H7 (cell line): ENCODE measurements at regions not wholly inside any gene's neighbourhood (a gene's known extent, or its start where the extent isn't known, plus 50 kb on each side); places are given as distances from the start of the nearest gene placed in this dataset.

Experiments
- DNase-seq: peaks from one replicate; pipeline ENCODE4 v3.0.0; 2012
- H3K27me3 ChIP-seq: 2 replicates; pipeline ENCODE4 v1.6.0; 2011; ENCODE audit warnings: mild to moderate bottlenecking, low read length; ENCODE audit not compliant: control insufficient read depth, insufficient read depth
- H3K36me3 ChIP-seq: replicated peaks from 2 replicates; pipeline ENCODE4 v1.5.1; 2011; ENCODE audit warnings: low read length; ENCODE audit not compliant: control insufficient read depth, insufficient read depth
- H3K4me3 ChIP-seq: 2 replicates; pipeline ENCODE4 v1.5.1; 2011; ENCODE audit warnings: low read depth, mild to moderate bottlenecking, control low read depth, low read length, moderate library complexity; ENCODE audit not compliant: insufficient read depth

DNA sequence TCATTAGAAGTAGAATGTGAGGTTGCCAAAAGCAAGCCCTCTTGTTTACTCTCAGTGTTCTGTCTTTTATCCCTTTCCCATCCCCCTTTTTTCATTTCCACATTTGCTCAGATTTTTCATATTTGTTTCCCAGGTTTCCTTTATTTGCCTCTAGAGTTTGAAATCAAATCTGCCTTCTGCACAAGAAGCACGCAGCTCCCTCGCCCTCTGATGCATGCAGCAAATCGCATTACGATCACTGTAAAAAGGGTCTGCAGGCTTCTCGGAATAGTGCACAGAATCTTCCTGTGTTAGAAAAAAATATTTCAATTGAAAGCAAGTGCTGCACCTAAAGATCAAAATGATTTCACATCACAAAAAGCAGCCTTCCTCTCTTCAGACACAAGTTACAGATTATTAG lies 129.0 kb downstream of the GPAM start:
- Histone ChIP-seq H3K36me3 (no peaks in the 10 kb centered on the region), H3K4me3 (no peak overlapping the region), H3K27me3 (no peaks in the 10 kb centered on the region)
- no peak for DNase-seq

DNA sequence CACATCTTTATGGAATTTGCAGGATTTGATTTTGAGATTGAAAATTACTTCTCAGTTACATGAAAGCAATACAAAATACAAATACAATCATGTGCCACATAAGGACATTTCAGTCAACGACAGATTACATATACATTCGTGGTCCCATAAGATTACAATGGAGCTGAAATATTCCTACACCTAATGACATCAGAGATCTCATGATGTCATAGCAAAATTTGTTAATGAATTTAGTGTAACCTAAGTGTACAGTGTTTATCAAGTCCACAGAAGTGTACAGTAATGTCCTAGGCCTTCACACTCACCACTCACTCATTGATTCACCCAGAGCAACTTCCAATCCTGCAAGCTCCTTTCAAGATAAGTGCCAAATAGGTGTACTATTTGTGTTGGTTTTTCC lies 126.5 kb downstream of the GPAM start:
- H3K4me3 ChIP-seq: no peak overlapping the region
- H3K36me3 ChIP-seq: no peaks in the 10 kb centered on the region
- H3K27me3 ChIP-seq: no peaks in the 10 kb centered on the region
- no peak for DNase-seq

DNA sequence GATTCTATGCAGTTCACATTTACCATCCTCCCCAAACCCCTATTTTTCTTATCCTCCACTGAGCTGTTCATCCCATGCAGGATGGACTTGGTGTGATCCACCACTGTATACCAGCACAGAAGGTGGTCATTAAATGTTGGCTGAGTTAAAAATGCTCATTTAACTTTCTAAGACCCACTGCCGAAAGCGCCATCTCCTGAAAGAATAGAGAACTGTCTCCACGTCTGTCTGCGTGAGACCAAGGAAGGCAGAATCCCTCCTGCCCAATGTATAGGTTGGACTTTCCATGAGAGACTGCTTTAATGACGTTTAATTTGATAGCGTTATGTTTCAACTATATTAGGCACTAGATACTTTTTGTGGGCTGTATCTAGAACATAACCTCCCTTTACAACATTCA lies 124.3 kb downstream of the GPAM start:
- Histone ChIP-seq H3K4me3 (no peak overlapping the region), H3K36me3 (no peaks in the 10 kb centered on the region), H3K27me3 (no peaks in the 10 kb centered on the region)
- DNase-seq: peak; percentile 52

GRCh38 chr10:112071596-112072133 lies 111.9 kb downstream of the GPAM start:
- Histone ChIP-seq H3K4me3 (no peak overlapping the region), H3K27me3 (no peaks in the 10 kb centered on the region)
- no peak for DNase-seq

GRCh38 chr10:112078003-112078402 lies 105.6 kb downstream of the GPAM start:
- DNase-seq: no peak
- Histone ChIP-seq H3K4me3 (no peak overlapping the region), H3K36me3 (no peaks in the 10 kb centered on the region), H3K27me3 (no peaks in the 10 kb centered on the region)

More at GRCh38 chr10:112071596-112072133, 111.9 kb downstream of the GPAM start:
- H3K36me3 ChIP-seq: no peaks in the 10 kb centered on the region

DNA sequence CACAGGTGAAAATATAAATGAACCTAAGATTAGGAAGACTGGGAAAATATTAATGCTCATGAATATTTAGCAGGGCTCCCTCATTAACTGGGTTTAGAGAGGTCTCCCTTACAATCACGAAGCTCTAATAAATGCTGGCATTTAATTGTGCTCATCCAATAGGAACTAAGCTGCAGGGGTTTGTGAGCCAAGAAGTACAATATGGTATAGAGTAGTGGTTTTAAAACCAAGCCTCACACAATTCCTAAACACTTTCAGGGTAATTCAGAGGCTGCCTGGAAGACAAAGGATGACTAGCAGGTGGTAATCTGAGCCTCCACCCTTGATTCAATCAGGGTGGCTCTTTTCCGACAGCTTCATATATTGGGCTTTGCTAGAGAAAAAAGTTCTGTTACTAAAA lies 103.3 kb downstream of the GPAM start:
- H3K4me3 ChIP-seq: no peak overlapping the region
- no peaks in the 10 kb centered on the region for H3K36me3 ChIP-seq
- no peaks in the 10 kb centered on the region for H3K27me3 ChIP-seq
- no peak for DNase-seq

DNA sequence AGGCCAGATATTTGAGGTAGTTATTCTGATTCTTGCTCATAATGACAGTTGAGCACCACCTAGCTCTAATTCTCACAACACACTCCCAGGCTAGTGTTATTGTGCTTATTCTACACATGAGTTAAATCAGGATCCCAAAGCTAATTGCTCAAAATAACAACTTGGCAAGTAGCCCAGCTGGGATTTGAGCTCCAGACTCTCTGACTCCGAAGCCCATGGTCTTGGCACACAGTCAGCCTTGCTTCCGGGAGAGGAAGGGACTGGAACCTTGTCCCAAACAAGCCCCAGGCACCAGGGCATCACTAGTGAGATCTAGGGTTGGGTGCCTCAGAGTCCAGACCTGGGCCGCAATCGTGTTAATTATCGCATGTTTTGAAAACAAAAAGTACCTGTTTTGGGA lies 101.4 kb downstream of the GPAM start:
- no peaks in the 10 kb centered on the region for H3K36me3 ChIP-seq
- no peak for DNase-seq
- no peaks in the 10 kb centered on the region for H3K27me3 ChIP-seq
- H3K4me3 ChIP-seq: no peak overlapping the region

DNA sequence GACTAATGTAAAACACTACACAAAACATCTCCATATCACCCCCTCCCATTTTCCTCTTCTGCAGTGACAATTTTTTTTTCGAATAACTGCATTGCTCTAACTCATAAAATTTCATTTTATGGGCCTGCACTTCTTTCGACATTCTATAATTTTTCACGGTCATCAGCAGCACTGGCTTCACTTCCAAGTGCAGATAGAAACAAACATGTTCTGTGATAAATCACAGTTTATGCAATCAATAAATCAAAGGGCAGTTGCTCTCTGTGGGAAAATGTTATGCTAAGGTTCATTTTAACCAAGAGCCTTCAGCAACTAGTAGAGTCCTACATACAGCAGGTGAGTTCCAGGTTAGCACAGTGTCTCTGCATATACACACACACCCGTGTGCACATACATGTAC lies 100.1 kb downstream of the GPAM start:
- H3K27me3 ChIP-seq: no peaks in the 10 kb centered on the region
- no peak for DNase-seq
- H3K36me3 ChIP-seq: no peaks in the 10 kb centered on the region
- H3K4me3 ChIP-seq: no peak overlapping the region

- DNase-seq: no peak
- no peak overlapping the region for H3K4me3 ChIP-seq
- H3K27me3 ChIP-seq: no peaks in the 10 kb centered on the region
- H3K36me3 ChIP-seq: no peaks in the 10 kb centered on the region
Observed at GRCh38 chr10:112087953-112088456, 95.6 kb downstream of the GPAM start.

DNA sequence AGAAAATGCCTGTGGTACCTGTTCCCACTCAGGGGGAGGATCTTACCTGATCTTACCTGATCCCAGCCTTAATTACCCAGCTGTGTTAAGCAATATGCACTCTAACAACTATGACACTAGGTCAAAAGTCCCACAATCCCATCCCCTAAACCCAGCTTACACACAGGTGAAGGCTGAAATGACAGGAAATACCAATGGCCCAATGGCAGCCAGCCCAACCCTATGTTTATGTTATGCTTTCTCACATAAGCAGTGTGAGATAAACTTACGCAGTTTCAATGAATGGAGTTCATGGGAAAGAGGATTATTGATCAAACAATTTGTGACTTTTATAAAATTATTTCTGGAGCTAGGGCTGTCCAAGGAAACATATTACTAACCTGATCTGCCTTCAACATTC lies 91.9 kb downstream of the GPAM start:
- H3K4me3 ChIP-seq: no peak overlapping the region
- no peaks in the 10 kb centered on the region for H3K36me3 ChIP-seq
- no peak for DNase-seq
- no peaks in the 10 kb centered on the region for H3K27me3 ChIP-seq

- H3K27me3 ChIP-seq: no peaks in the 10 kb centered on the region
- DNase-seq: no peak
- no peaks in the 10 kb centered on the region for H3K36me3 ChIP-seq
- no peak overlapping the region for H3K4me3 ChIP-seq
Observed at GRCh38 chr10:112092519-112092918, 91.0 kb downstream of the GPAM start.

- Histone ChIP-seq H3K36me3 (no peaks in the 10 kb centered on the region), H3K27me3 (no peaks in the 10 kb centered on the region)
Observed at GRCh38 chr10:112094984-112095383, 88.6 kb downstream of the GPAM start.

DNA sequence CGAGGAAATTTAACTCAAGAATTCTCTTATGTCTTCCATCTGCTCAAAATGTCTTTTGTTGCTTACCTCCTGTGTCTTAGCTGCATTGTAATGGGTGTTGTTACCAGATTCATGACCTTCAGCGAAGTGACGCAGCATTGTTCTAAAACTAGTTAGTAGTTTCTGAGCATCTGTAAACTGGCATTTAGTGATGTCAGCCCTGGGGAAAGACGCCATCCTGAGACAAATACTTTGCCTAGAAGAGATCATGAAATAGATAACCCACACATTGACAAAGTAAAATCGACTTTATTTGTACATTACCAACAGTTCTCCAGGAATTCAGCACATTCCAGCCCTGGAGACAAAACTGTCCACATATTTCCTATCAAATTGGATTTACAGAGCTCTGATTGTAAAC lies 87.8 kb downstream of the GPAM start:
- no peaks in the 10 kb centered on the region for H3K36me3 ChIP-seq
- DNase-seq: no peak
- no peak overlapping the region for H3K4me3 ChIP-seq
- H3K27me3 ChIP-seq: no peaks in the 10 kb centered on the region

More at GRCh38 chr10:112094984-112095383, 88.6 kb downstream of the GPAM start:
- H3K4me3 ChIP-seq: no peak overlapping the region
- no peak for DNase-seq

DNA sequence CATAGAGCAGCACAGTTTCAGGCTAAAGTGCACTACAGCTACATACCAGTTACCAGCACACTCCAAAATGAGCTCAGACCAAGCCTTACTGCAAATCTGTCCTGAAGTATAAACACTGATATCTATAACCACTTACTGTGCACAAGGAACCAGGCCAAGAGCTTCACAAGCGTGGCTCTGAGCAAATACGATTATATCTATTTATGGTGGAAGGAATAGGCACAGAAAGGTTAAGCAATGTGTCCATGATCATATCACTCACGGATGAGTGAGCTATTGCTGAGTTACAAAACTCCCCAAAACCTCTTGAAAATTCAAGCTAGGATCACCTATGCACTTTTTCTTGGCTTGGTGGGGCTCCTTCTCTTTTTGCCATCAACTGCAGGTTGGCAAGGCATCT lies 84.9 kb downstream of the GPAM start:
- Histone ChIP-seq H3K4me3 (no peak overlapping the region), H3K27me3 (no peaks in the 10 kb centered on the region), H3K36me3 (no peaks in the 10 kb centered on the region)
- DNase-seq: no peak
